ENCODE measurements at regions not wholly inside any gene's neighbourhood (a gene's known extent, or its start where the extent isn't known, plus 50 kb on each side); places are given as distances from the start of the nearest gene placed in this dataset.

DNA sequence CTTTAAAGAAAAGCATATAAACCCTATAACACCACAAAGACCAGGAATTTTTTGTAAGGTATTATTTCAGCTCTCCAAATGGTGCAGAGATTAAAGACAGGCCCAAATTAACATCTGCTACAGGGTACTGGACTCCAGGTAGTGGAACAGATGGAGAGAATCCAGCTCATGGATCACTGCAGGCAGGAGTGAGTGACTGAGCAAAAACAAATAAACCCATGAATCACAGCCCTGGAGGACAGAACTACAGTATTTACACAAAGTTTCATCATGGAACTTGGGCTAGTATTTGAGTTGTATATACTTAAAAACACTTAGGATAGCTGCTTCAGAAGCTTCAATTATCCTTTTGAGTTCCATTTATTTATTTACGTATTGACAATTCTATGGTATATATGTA is 132.8 kb upstream of the SPRY2 start:
- no peak for TF ChIP-seq POLR2A (IDR thresholded peaks at IDR 0.05)
- TF ChIP-seq, protein P1, sequence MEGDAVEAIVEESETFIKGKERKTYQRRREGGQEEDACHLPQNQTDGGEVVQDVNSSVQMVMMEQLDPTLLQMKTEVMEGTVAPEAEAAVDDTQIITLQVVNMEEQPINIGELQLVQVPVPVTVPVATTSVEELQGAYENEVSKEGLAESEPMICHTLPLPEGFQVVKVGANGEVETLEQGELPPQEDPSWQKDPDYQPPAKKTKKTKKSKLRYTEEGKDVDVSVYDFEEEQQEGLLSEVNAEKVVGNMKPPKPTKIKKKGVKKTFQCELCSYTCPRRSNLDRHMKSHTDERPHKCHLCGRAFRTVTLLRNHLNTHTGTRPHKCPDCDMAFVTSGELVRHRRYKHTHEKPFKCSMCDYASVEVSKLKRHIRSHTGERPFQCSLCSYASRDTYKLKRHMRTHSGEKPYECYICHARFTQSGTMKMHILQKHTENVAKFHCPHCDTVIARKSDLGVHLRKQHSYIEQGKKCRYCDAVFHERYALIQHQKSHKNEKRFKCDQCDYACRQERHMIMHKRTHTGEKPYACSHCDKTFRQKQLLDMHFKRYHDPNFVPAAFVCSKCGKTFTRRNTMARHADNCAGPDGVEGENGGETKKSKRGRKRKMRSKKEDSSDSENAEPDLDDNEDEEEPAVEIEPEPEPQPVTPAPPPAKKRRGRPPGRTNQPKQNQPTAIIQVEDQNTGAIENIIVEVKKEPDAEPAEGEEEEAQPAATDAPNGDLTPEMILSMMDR (IDR thresholded peaks at IDR 0.05): no peak
